ENCODE measurements at regions not wholly inside any gene's neighbourhood (a gene's known extent, or its start where the extent isn't known, plus 50 kb on each side); places are given as distances from the start of the nearest gene placed in this dataset.

- TF ChIP-seq CHD7 (IDR thresholded peaks at IDR 0.05; ENCODE audit: insufficient replicate concordance, low read length) (no peak), KDM1A (IDR thresholded peaks at IDR 0.05; ENCODE audit: borderline replicate concordance, low read length) (no peak), SP2 (IDR thresholded peaks at IDR 0.05; ENCODE audit: low read length) (no peak), CREB1 (IDR thresholded peaks at IDR 0.05) (no peak), EZH2 (IDR thresholded peaks at IDR 0.05; ENCODE audit: low read depth, low read length, severe bottlenecking) (no peak), CEBPB (IDR thresholded peaks at IDR 0.05; ENCODE audit: low read depth, low read length) (no peak)
Measured at GRCh38 chr20:51862796-51863195, 60.5 kb upstream of the SALL4 start (continued).

Data from H1 (cell line).